GM23338 (cell line): ENCODE measurements at regions not wholly inside any gene's neighbourhood (a gene's known extent, or its start where the extent isn't known, plus 50 kb on each side); places are given as distances from the start of the nearest gene placed in this dataset.

ENCODE experiments used
- CTCF ChIP-seq, 2 experiments: fragments of 200-600 bp in 1 of 2; sonication (generic) in 1 of 2; conservative IDR thresholded peaks; 2 replicates each; pipeline versions ENCODE4 v1.5.1 to v1.6.1; 2016 to 2017; ENCODE audit warnings: antibody characterized with exemption in 2 of 2, low read depth in 2 of 2, mild to moderate bottlenecking in 2 of 2, moderate library complexity in 1 of 2
- EZH2 ChIP-seq: fragments of 200-600 bp; sonication (generic); IDR thresholded peaks from one replicate; pipeline ENCODE4 v1.8.0; 2017; ENCODE audit warnings: antibody characterized with exemption, mild to moderate bottlenecking, low read depth; ENCODE audit not compliant: unreplicated experiment

DNA sequence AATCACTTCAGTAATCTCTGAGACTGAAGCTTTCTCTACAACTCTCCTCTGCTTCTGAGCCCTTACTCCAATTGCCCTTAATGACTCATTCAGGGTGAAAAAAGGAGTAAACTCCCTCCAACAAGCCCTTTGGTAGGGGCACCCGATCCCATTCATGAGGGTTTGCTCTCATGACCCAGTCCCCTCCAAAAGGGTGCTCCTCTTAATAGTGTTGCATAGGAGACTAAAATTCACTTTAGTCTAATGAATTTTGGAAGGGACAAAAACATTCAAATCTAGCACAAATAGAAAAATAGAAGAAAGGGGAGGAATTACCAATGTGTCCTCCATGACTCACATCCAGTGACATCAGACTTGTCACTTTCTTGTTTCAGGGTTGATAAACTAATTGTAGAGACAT is 66.2 kb upstream of the CCNY start:
- TF ChIP-seq CTCF (conservative IDR thresholded peaks at IDR 0.05; ENCODE audit: low read depth in 2 of 2): no peak
- TF ChIP-seq EZH2: no peak
